Tibial nerve (tissue), 4 donors: ENCODE measurements at regions not wholly inside any gene's neighbourhood (a gene's known extent, or its start where the extent isn't known, plus 50 kb on each side); places are given as distances from the start of the nearest gene placed in this dataset.
"Not testable (repeated sequence)": the region's sequence is repeated elsewhere in the genome, so short reads cannot be mapped to it uniquely, and the experiment has no call there.

Source experiments
- DNase-seq, 2 donors: peaks; one replicate each; pipeline ENCODE4 v3.0.0-alpha.2; 2019; ENCODE audit warnings: low spot score in 2 of 2
- H3K27ac ChIP-seq, 4 donors: fragments of 200-600 bp; sonication (generic) in 3 of 4; one replicate each; pipeline ENCODE4 v1.5.1; 2017 to 2019; ENCODE audit warnings: mild to moderate bottlenecking in 1 of 4
- H3K27me3 ChIP-seq, 2 donors: fragments of 200-600 bp; sonication (generic) in 1 of 2; one replicate each; pipeline versions ENCODE4 v1.5.1 to v1.6.0; 2017 to 2019
- H3K36me3 ChIP-seq, 3 donors: fragments of 200-600 bp; sonication (generic); one replicate each; pipeline ENCODE4 v1.5.1; 2018 to 2019
- H3K4me1 ChIP-seq, 4 donors: fragments of 200-600 bp; sonication (generic) in 3 of 4; one replicate each; pipeline ENCODE4 v1.5.1; 2017 to 2019
- H3K4me3 ChIP-seq, 4 donors: fragments of 200-600 bp; sonication (generic) in 3 of 4; one replicate each; pipeline ENCODE4 v1.5.1; 2017 to 2019; ENCODE audit warnings: mild to moderate bottlenecking in 1 of 4, moderate library complexity in 1 of 4
- H3K9me3 ChIP-seq, 4 donors: fragments of 200-600 bp; sonication (generic) in 3 of 4; one replicate each; pipeline ENCODE4 v1.5.1; 2017 to 2019
- EP300 ChIP-seq, 2 donors: sonication (generic); formaldehyde crosslinking; IDR thresholded peaks; one replicate each; pipeline ENCODE4 v1.6.1; 2017; ENCODE audit warnings: antibody characterized with exemption in 2 of 2, mild to moderate bottlenecking in 1 of 2
- POLR2A ChIP-seq, 2 donors: fragments of 450-650 bp; IDR thresholded peaks; one replicate each; pipeline ENCODE4 v1.6.1; 2017; ENCODE audit warnings: antibody characterized with exemption in 2 of 2, mild to moderate bottlenecking in 2 of 2, moderate library complexity in 2 of 2
- WGBS, 2 donors: methylation state at CpG; one replicate each; pipeline ENCODE4 v1.1.5; 2018; 5-methylcytosine and 5-hydroxymethylcytosine counted together
- TF ChIP-seq, protein P1 (sequence below), 5 experiments: fragments of 200-600 bp in 3 of 5; fragments of 450-650 bp in 2 of 5; sonication (generic) in 3 of 5; IDR thresholded peaks; one replicate each; pipeline ENCODE4 v1.5.1; 2016 to 2019; ENCODE audit warnings: antibody characterized with exemption in 5 of 5, mild to moderate bottlenecking in 3 of 5, moderate library complexity in 2 of 5

DNA sequence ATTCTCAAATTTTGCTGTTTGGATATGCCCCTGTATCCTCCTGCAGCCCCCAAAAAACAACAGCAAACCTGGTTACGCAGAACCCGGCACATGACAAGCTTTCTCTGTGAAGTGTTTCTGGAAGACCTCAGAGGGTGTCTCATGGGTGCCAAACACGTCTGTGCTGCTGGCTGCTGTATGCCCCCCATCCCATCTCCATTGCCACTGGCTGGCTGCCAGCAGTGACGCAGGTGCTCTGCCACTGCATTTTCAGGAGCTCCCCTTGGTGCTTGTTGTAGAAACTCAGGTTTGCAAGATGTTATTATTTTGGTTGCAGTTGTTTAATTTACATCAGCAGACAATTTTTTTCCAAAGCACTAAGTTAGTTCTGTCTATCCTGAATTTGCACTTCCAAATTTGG is 166.4 kb upstream of the FANCL start:
- Histone ChIP-seq H3K4me1 (no peaks in the 10 kb centered on the region), H3K36me3 (no peaks in the 10 kb centered on the region), H3K27me3 (no peaks in the 10 kb centered on the region), H3K27ac (no peak overlapping the region), H3K9me3 (no peaks in the 10 kb centered on the region), H3K4me3 (no peak overlapping the region)
- TF ChIP-seq, protein P1, sequence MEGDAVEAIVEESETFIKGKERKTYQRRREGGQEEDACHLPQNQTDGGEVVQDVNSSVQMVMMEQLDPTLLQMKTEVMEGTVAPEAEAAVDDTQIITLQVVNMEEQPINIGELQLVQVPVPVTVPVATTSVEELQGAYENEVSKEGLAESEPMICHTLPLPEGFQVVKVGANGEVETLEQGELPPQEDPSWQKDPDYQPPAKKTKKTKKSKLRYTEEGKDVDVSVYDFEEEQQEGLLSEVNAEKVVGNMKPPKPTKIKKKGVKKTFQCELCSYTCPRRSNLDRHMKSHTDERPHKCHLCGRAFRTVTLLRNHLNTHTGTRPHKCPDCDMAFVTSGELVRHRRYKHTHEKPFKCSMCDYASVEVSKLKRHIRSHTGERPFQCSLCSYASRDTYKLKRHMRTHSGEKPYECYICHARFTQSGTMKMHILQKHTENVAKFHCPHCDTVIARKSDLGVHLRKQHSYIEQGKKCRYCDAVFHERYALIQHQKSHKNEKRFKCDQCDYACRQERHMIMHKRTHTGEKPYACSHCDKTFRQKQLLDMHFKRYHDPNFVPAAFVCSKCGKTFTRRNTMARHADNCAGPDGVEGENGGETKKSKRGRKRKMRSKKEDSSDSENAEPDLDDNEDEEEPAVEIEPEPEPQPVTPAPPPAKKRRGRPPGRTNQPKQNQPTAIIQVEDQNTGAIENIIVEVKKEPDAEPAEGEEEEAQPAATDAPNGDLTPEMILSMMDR (IDR thresholded peaks at IDR 0.05) = no peak
- TF ChIP-seq POLR2A (IDR thresholded peaks at IDR 0.05) (no peak), EP300 (IDR thresholded peaks at IDR 0.05) (no peak)
- no peak for DNase-seq
- WGBS, 2 donors = 80 to 82% methylated on average over 4 of the region's 4 CpGs

DNA sequence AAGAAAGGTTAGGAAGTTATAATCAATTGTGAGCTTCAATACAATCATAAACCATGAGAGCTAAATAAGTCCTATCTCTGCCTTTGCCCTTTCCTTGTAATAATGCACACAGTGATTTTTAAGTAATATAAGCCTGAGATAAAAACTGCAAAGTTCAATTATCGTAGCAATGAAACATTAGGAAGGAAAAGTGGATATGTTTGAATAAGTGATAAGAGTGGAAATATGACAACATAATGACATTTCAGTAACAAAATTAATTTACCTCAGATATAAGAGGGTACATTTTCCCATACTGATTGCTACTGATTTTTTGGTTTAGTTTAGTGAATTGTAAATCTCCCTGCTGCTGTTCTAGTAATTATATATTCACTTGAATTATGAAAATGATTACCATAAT is 164.2 kb upstream of the FANCL start:
- no peak overlapping the region for H3K4me3 ChIP-seq
- 83 to 92% methylated on average over 1 of the region's 1 CpG for WGBS, 2 donors
- DNase-seq = no peak

DNA sequence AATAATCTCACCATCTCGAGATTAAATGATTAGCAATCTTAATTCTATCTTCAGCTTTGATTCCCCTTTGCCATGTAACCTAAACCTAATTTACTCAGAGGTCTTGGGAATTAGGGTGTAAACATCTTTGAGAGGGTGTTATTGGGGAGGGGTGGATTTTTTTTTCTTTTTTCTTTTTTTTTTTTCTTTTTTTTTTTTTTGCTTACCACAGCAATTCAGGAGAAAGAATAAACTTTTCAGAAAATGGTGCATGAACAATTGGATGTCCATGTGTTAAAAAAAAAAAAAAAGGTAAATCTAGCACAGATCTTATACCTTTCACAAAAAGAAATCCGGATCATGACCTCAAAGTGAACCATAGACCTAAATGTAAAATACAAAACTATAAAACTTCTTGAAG is 160.8 kb upstream of the FANCL start:
- Histone ChIP-seq H3K27me3 (no peaks in the 10 kb centered on the region), H3K4me1 (no peaks in the 10 kb centered on the region), H3K36me3 (no peaks in the 10 kb centered on the region), H3K4me3 (no peak overlapping the region), H3K27ac (no peak overlapping the region), H3K9me3 (no peaks in the 10 kb centered on the region)
- WGBS, 2 donors = 77 to 81% methylated on average over 2 of the region's 2 CpGs
- DNase-seq = no peak
- TF ChIP-seq, protein P1 (IDR thresholded peaks at IDR 0.05) = no peak
- no peak for TF ChIP-seq EP300 (IDR thresholded peaks at IDR 0.05)
- TF ChIP-seq POLR2A (IDR thresholded peaks at IDR 0.05) = no peak

More for the DNA sequence above, 164.2 kb upstream of the FANCL start:
- Histone ChIP-seq H3K4me1 (no peaks in the 10 kb centered on the region), H3K27me3 (no peaks in the 10 kb centered on the region), H3K27ac (no peak overlapping the region), H3K36me3 (no peaks in the 10 kb centered on the region), H3K9me3 (no peaks in the 10 kb centered on the region)
- TF ChIP-seq, protein P1 (IDR thresholded peaks at IDR 0.05) = no peak
- no peak for TF ChIP-seq EP300 (IDR thresholded peaks at IDR 0.05)
- no peak for TF ChIP-seq POLR2A (IDR thresholded peaks at IDR 0.05)

DNA sequence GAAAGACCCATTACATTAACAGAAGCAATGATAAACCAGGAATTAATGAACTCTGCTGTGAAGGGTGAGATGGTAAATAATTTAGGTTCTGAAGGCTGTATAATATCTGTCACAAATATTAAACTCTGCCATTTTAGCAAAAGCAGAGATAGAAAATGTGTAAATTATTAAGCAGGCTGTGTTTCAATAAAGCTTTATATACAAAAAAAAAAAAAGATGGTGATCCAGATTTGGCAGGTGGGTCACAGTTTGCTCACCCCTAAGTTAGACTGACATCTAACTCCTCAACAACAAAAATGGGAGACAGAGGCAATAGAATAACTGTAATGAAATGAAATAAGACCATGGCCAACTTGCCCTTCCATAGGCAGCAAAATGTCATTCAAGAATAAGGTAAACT is 157.3 kb upstream of the FANCL start:
- H3K4me3 ChIP-seq = no peak overlapping the region
- TF ChIP-seq EP300 (IDR thresholded peaks at IDR 0.05) = no peak
- TF ChIP-seq POLR2A (IDR thresholded peaks at IDR 0.05) = no peak
- TF ChIP-seq, protein P1 (IDR thresholded peaks at IDR 0.05) = no peak
- no peaks in the 10 kb centered on the region for H3K4me1 ChIP-seq
- no peaks in the 10 kb centered on the region for H3K27me3 ChIP-seq
- no peak overlapping the region for H3K27ac ChIP-seq
- no peaks in the 10 kb centered on the region for H3K9me3 ChIP-seq
- no peak for DNase-seq
- H3K36me3 ChIP-seq = no peaks in the 10 kb centered on the region

DNA sequence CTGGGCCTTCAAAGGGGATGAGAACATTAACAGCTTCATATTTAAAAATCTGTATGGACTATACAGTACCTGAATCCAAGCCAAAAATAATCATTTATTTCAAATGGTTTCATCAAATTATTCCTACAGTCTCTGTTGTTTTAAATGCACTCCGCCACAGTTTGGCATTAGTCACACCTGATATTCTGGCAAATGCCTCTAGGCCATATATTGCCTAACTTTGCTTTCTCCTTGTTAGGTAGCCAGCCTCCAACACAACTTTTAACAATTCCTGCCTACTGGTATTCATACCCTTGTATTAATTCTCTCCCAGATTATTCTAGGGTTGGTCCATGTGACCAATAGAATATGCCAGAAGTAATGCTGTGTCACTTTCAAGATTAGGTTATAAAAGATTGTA is 146.6 kb upstream of the FANCL start:
- 93 to 100% methylated on average over 1 of the region's 1 CpG for WGBS, 2 donors
- Histone ChIP-seq H3K4me3 (no peak overlapping the region), H3K36me3 (no peaks in the 10 kb centered on the region), H3K4me1 (no peaks in the 10 kb centered on the region), H3K27me3 (no peaks in the 10 kb centered on the region), H3K27ac (no peak overlapping the region), H3K9me3 (no peaks in the 10 kb centered on the region)
- no peak for DNase-seq
- TF ChIP-seq POLR2A (IDR thresholded peaks at IDR 0.05) (no peak), EP300 (IDR thresholded peaks at IDR 0.05) (no peak)

DNA sequence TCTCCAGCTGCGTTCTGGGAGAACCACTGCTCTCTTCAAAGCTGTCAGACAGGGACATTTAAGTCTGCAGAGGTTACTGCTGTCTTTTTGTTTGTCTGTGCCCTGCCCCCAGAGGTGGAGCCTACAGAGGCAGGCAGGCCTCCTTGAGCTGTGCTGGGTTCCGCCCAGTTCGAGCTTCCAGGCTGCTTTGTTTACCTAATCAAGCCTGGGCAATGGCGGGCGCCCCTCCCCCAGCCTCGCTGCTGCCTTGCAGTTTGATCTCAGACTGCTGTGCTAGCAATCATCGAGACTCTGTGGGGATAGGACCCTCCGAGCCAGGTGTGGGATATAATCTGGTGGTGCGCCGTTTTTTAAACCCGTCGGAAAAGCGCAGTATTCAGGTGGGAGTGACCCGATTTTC is 145.8 kb upstream of the FANCL start:
- H3K36me3 ChIP-seq, H3K4me1 ChIP-seq, H3K27ac ChIP-seq, H3K27me3 ChIP-seq, DNase-seq, H3K4me3 ChIP-seq, H3K9me3 ChIP-seq: not testable (repeated sequence)
- 75 to 77% methylated on average over 13 of the region's 14 CpGs for WGBS, 2 donors
